Mesodermal cell (in vitro differentiated cells): ENCODE measurements at regions not wholly inside any gene's neighbourhood (a gene's known extent, or its start where the extent isn't known, plus 50 kb on each side); places are given as distances from the start of the nearest gene placed in this dataset.
"Not testable (repeated sequence)": the region's sequence is repeated elsewhere in the genome, so short reads cannot be mapped to it uniquely, and the experiment has no call there.

Source experiments
- H3K27ac ChIP-seq: 2 replicates; pipeline ENCODE4 v1.7.0; 2013; ENCODE audit warnings: mild to moderate bottlenecking, low read depth, low read length, moderate library complexity; ENCODE audit not compliant: severe bottlenecking
- H3K36me3 ChIP-seq: 2 replicates; pipeline ENCODE4 v1.7.1; 2013; ENCODE audit warnings: mild to moderate bottlenecking, low read length, moderate library complexity; ENCODE audit not compliant: control insufficient read depth, insufficient read depth
- H3K4me1 ChIP-seq: one replicate; pipeline ENCODE4 v1.7.1; 2013; ENCODE audit warnings: mild to moderate bottlenecking, low read length; ENCODE audit not compliant: insufficient read depth, control insufficient read depth, poor library complexity, severe bottlenecking
- H3K4me3 ChIP-seq: 2 replicates; pipeline ENCODE4 v1.7.0; 2013; ENCODE audit warnings: low read length, control low read depth, mild to moderate bottlenecking; ENCODE audit not compliant: insufficient read depth, poor library complexity, severe bottlenecking; ENCODE audit errors: extremely low read depth
- H3K9me3 ChIP-seq: 2 replicates; pipeline ENCODE4 v1.7.1; 2013; ENCODE audit warnings: mild to moderate bottlenecking, low read length, moderate library complexity; ENCODE audit not compliant: control insufficient read depth
- WGBS, 2 experiments: methylation state at CpG; one replicate each; pipeline ENCODE4 v1.1.5; 2013; ENCODE audit warnings: missing lambda C conversion rate in 2 of 2; ENCODE audit not compliant: insufficient coverage in 2 of 2; 5-methylcytosine and 5-hydroxymethylcytosine counted together

DNA sequence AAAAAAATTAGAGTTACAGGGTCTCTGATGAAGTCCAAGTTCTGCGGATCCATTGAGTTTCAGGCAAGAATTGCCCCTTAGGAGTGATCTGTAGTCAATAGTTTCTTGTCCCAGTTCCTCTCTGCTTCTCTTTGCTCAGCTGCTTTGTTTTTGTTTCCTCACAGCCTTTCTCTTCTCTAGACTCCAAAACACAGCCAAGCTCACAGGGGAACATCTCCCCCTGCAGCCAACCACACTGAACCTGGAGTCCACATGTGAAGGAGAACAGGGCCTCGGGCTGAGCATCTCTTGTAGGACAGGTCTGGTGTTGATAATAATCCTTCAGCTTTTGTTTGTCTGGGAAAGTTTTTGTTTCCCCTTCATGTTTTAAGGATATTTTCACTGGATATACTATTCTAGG is 202.6 kb upstream of the ATP10A start:
- WGBS, 2 experiments, result 86 to 93% methylated on average over 1 of the region's 2 CpGs
- Histone ChIP-seq H3K36me3 (no peaks in the 10 kb centered on the region), H3K27ac (no peak overlapping the region), H3K9me3 (no peaks in the 10 kb centered on the region), H3K4me3 (no peak overlapping the region), H3K4me1 (peaks cover 5% of the 10 kb centered on the region)

GRCh38 chr15:26061248-26061647 is 198.1 kb upstream of the ATP10A start:
- WGBS, 2 experiments, result 100% methylated on average over 1 to 2 of the region's 4 CpGs
- no peaks in the 10 kb centered on the region for H3K36me3 ChIP-seq

GRCh38 chr15:26056766-26057165 is 193.6 kb upstream of the ATP10A start:
- not testable (repeated sequence) for H3K4me1 ChIP-seq, H3K36me3 ChIP-seq, H3K4me3 ChIP-seq, H3K27ac ChIP-seq, H3K9me3 ChIP-seq
- WGBS, 2 experiments, result 97 to 98% methylated on average over 20 to 26 of the region's 29 CpGs

More at GRCh38 chr15:26061248-26061647, 198.1 kb upstream of the ATP10A start:
- no peak overlapping the region for H3K27ac ChIP-seq
- no peak overlapping the region for H3K4me3 ChIP-seq
- H3K4me1 ChIP-seq, result no peaks in the 10 kb centered on the region
- no peaks in the 10 kb centered on the region for H3K9me3 ChIP-seq

DNA sequence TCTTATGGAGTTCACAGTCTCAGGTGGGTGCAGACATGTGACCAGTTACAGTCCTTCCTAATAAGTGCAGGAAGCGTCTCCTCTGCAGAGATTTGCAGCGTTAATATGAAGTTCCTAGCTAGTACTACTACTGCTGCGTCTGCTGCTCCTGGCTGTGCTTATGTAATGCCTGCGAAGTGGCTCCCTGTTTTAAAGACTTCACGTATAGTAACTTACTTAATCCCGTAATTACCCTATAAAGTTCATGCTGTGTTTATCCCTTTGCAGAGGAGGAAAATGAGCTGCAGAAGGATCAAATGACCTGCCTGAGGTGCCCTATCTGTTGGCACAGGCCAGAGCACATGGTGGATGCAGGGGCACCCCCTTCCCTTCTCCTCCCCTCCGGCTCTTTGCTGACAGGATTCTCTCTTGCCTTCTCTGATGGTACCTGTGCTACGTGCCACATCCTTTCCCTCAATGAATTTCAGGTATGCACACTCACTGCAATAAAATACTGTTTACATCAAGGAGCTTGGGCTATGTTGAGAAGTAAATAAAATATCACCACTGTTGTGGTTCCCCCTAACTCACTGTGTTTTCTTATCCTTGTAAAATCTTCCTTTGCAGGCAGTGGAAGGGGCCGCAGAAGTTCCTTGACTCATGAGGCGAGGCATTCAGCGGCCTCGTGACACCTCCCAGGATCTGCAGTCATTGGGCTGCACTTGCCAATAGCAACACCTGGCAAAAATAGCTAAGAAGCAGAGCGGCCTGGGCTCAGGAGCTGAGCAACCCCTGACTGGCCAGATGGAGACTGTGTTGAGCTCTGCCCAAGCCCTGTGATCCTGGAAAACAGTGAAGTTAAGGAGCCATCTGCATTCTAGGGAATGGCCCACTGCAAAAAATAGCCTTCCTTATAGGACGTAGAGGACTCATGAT is 188.9 kb upstream of the ATP10A start:
- Histone ChIP-seq H3K4me1 (no peaks in the 10 kb centered on the region), H3K27ac (no peak overlapping the region), H3K4me3 (no peak overlapping the region), H3K36me3 (no peaks in the 10 kb centered on the region), H3K9me3 (no peaks in the 10 kb centered on the region)
- WGBS, 2 experiments, result 88 to 89% methylated on average over 11 of the region's 14 CpGs

DNA sequence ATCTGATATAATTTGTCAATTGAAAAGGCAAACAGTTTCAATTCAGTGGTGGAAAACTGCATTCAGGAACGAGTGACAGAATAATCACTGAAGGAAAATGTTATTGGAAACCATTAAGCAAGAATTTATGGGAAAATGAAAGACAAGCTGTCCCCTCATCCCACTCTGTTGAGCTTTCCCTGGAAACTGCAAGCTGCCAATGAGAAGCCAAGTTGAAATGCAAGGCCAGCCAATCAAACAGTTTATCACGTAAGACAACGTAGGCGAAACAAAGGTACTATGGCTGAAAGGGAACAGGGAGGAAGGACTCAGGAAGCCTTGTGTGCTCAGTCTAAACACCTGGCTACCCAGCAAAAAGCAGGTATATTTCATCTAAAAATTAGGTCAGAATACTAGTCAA is 187.9 kb upstream of the ATP10A start:
- Histone ChIP-seq H3K36me3 (no peaks in the 10 kb centered on the region), H3K9me3 (no peaks in the 10 kb centered on the region), H3K4me1 (no peaks in the 10 kb centered on the region), H3K27ac (no peak overlapping the region), H3K4me3 (no peak overlapping the region)
- 55 to 57% methylated on average over 4 of the region's 4 CpGs for WGBS, 2 experiments

GRCh38 chr15:26049900-26050657 is 187.0 kb upstream of the ATP10A start:
- Histone ChIP-seq H3K36me3 (no peaks in the 10 kb centered on the region), H3K9me3 (no peaks in the 10 kb centered on the region), H3K27ac (no peak overlapping the region), H3K4me3 (no peak overlapping the region), H3K4me1 (no peaks in the 10 kb centered on the region)
- WGBS, 2 experiments, result 82 to 90% methylated on average over 8 of the region's 9 CpGs

DNA sequence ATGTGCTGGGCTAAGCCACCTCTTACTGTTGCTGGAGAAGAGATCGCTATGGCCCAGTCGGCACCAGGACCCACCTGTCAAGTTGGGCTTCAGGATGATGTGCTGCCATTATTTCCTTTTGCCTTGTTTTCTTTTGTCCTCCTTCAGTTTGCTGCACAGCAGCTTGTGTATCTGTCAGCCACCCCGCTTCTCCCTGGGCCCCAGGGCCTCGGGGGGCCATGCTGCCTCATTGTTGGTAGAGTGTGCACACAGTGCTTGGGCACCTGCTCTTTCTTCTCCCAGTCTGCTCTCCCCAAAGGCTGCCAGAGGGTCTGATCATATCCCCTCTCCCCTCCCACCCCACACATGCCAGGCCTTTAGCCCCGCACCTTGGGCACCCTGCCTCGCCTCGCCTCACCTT is 185.5 kb upstream of the ATP10A start:
- Histone ChIP-seq H3K4me1 (no peaks in the 10 kb centered on the region), H3K9me3 (no peaks in the 10 kb centered on the region), H3K27ac (no peak overlapping the region), H3K36me3 (no peaks in the 10 kb centered on the region), H3K4me3 (no peak overlapping the region)
- 92 to 94% methylated on average over 3 to 4 of the region's 7 CpGs for WGBS, 2 experiments

DNA sequence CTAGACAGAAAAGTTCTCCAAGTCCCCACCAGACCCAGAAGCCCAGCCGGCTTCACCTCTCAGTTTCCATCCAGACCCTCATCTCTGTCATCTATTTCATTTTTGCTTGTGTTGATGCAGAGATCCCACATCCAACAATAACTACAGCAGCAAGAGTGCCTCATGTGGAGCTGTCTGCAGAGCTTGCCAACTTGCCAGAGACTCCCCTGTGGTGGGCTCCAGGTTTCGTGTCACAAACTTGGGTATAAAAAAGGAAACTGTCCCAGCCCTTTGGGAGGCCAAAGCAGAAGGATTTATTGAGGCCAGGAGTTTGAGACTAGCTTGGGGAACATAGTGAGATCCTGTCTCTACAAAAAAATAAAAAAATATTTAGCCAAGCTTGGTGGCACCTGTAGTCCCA is 182.4 kb upstream of the ATP10A start:
- no peaks in the 10 kb centered on the region for H3K9me3 ChIP-seq
- no peak overlapping the region for H3K4me3 ChIP-seq
- no peaks in the 10 kb centered on the region for H3K36me3 ChIP-seq
- WGBS, 2 experiments, result 88 to 100% methylated on average over 2 of the region's 2 CpGs
- no peak overlapping the region for H3K27ac ChIP-seq
- H3K4me1 ChIP-seq, result no peaks in the 10 kb centered on the region

GRCh38 chr15:26043018-26043417 is 179.9 kb upstream of the ATP10A start:
- Histone ChIP-seq H3K36me3 (no peaks in the 10 kb centered on the region), H3K4me3 (no peak overlapping the region), H3K4me1 (peaks cover 5% of the 10 kb centered on the region), H3K9me3 (no peaks in the 10 kb centered on the region), H3K27ac (no peak overlapping the region)
- 83% methylated on average over 1 of the region's 2 CpGs; no CpG with 5 or more reads in 1 of the 2 experiments for WGBS, 2 experiments

DNA sequence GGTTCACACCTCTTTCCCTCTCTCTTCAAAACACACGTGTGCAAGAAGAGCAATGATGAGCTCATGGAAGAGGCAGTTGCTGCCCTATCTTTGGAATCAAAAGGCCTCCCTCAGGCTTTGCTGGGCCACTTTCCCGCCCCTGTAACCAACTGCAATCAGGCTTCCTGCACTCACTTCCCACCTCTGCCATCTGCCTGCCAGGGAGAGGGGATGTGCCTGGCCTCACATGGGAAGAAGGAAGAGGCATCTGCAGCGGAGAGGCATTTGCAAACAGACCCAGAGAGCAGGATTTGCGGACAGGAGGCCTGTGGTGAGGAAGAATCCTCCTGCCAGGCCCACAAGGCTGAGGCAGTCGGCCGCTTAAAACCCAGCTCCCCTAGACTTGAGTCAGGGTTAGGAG is 175.6 kb upstream of the ATP10A start:
- 35 to 59% methylated on average over 4 to 5 of the region's 6 CpGs for WGBS, 2 experiments
- Histone ChIP-seq H3K9me3 (no peaks in the 10 kb centered on the region), H3K4me1 (peaks cover 5% of the 10 kb centered on the region), H3K4me3 (no peak overlapping the region), H3K36me3 (no peaks in the 10 kb centered on the region), H3K27ac (no peak overlapping the region)

DNA sequence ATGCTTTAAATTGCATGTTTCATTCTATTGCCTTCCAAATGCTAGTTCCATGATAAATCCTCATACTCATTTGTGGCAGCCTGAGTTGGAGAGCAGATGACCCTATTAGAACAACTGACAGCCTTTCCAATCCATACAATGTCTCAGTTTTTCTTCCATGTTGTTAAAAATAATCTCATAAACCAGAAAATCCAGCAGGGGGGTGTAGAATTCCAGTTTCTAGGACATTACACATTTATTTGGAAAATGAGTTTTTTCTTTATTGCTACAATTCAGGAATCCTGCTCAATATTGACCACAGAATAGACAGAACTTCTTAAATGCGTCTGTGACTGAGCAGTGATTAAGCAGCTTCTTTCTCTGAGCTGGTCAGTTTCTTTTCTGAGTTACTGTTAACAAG is 174.2 kb upstream of the ATP10A start:
- Histone ChIP-seq H3K4me3 (no peak overlapping the region), H3K27ac (no peak overlapping the region), H3K4me1 (peaks cover 5% of the 10 kb centered on the region), H3K36me3 (no peaks in the 10 kb centered on the region), H3K9me3 (no peaks in the 10 kb centered on the region)
- no CpG with 5 or more reads among the region's 1 CpG for WGBS, 2 experiments
